ENCODE measurements at regions not wholly inside any gene's neighbourhood (a gene's known extent, or its start where the extent isn't known, plus 50 kb on each side); places are given as distances from the start of the nearest gene placed in this dataset.
"Not testable (repeated sequence)": the region's sequence is repeated elsewhere in the genome, so short reads cannot be mapped to it uniquely, and the experiment has no call there.

DNA sequence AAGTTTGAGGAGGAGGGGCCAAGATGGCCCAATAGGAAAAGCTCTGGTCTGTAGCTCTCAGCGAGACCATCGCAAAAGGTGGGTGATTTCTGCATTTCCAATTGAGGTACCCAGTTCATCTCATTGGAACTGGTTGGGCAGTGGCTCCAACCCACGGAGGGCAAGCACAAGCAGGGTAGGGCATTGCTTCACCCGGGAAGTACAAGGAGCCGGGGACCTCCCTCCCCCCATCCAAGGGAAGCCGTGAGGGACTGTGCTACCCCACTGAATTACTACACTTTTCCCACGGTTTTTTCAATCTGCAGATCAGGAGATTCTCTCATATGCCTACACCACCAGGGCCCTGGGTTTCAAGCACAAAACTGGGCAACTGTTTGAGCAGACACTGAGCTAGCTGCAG, 58.0 kb upstream of the EFCAB3 start:
- DNase-seq (ENCODE audit: low spot score) (no peak), ATAC-seq (ENCODE audit: low FRiP score) (no peak)
- TF ChIP-seq, protein P1, sequence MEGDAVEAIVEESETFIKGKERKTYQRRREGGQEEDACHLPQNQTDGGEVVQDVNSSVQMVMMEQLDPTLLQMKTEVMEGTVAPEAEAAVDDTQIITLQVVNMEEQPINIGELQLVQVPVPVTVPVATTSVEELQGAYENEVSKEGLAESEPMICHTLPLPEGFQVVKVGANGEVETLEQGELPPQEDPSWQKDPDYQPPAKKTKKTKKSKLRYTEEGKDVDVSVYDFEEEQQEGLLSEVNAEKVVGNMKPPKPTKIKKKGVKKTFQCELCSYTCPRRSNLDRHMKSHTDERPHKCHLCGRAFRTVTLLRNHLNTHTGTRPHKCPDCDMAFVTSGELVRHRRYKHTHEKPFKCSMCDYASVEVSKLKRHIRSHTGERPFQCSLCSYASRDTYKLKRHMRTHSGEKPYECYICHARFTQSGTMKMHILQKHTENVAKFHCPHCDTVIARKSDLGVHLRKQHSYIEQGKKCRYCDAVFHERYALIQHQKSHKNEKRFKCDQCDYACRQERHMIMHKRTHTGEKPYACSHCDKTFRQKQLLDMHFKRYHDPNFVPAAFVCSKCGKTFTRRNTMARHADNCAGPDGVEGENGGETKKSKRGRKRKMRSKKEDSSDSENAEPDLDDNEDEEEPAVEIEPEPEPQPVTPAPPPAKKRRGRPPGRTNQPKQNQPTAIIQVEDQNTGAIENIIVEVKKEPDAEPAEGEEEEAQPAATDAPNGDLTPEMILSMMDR (IDR thresholded peaks at IDR 0.05): no peak

DNA sequence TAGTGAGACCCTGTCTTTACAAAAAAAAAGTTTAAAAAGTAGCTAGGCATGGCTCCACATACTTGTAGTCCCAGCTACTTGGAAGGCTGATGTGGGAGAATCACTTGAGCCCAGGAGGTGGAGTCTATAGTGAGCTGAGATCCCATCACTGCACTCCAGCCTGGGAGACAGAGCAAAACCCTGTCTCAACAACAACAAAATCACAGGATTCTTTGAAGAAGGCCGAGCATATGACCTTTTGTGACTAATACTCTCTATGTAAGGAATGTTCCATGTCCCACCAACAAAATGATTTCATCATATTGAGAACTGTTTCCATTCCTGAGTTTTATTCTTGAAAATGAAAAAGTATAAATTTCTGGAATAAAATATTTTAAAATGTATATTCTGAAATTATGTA, 58.9 kb upstream of the EFCAB3 start:
- no peak for DNase-seq (ENCODE audit: low spot score)
- ATAC-seq (ENCODE audit: low FRiP score): no peak
- TF ChIP-seq, protein P1 (IDR thresholded peaks at IDR 0.05): no peak

DNA sequence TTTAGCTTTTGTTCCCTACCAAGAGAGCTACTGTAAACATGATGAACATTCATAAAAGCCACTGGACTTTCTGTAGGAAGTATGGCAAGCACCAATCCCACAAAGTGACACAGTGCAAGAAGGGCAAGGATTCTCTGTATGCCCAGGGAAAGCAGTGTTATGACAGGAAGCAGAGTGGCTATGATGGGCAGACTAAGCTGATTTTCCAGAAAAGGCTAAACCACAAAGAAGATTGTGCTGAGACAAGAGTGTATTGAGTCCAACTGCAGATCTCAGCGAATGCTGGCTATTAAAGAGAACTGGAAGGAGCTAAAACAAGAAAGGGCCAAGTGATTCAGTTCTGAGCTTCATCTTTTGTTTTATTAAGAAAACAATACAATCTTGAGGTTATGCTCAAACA, 60.5 kb upstream of the EFCAB3 start:
- ATAC-seq (ENCODE audit: low FRiP score) (no peak), DNase-seq (ENCODE audit: low spot score) (no peak)
- TF ChIP-seq, protein P1 (IDR thresholded peaks at IDR 0.05): no peak

DNA sequence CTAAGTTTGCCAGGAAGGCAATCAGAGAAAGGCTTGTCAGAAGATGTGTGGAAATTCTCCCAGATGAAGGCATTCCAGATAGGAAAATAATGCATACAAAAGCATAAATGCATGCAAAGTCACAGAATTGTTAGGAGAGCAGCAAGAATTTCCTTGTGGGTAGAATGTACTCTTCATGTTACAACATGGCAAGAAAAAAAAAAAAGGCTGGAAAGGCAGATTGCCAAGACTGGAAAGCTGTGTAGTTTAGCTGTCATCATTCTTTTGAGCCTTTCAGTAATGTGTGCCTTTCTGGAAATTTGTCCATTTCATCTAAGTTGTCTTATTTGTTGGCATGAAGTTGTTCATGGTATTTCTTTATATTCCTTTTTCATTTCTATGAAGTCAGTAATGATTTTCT, 71.0 kb upstream of the EFCAB3 start:
- no peak for ATAC-seq (ENCODE audit: low FRiP score)
- TF ChIP-seq, protein P1 (IDR thresholded peaks at IDR 0.05): no peak
- no peak for DNase-seq (ENCODE audit: low spot score)

DNA sequence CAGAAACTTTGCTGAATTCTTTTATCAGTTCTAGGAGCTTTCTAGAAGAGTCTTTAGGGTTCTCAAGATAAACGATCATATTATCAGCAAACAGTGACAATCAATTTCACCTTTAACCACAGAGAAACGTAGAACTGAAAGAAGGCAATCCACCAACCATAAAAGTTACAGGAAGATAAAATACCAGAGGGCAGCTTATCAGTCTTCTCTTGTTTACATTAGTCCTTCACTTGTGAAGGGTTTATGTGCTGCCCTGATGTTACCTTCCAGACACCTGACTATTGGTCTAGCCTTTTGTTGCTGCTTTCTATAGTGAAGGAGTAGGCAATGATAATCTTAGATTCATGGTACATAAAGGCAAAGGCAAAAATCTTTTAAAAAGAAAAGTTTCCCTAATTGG, 73.2 kb upstream of the EFCAB3 start:
- no peak for ATAC-seq (ENCODE audit: low FRiP score)
- TF ChIP-seq, protein P1 (IDR thresholded peaks at IDR 0.05): no peak
- no peak for DNase-seq (ENCODE audit: low spot score)

DNA sequence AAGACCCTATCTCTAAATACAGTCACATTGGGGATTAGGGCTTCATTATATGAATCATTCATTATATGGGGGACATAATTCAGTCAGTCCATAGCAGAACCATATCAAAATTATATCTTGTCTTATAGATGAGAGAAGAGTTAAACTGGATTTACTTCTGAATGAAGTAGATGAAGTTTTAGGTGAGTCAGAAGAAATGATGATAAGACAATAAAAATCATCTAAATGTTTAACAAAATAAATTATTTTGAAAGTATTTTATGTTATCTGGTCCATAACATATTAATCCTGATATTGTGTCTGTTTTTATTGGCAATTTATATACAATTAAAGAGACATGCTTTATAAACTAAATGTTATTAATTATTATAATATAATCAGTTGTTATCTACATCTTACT, 76.9 kb upstream of the EFCAB3 start:
- TF ChIP-seq, protein P1 (IDR thresholded peaks at IDR 0.05): no peak
- DNase-seq (ENCODE audit: low spot score) (no peak), ATAC-seq (ENCODE audit: low FRiP score) (no peak)

DNA sequence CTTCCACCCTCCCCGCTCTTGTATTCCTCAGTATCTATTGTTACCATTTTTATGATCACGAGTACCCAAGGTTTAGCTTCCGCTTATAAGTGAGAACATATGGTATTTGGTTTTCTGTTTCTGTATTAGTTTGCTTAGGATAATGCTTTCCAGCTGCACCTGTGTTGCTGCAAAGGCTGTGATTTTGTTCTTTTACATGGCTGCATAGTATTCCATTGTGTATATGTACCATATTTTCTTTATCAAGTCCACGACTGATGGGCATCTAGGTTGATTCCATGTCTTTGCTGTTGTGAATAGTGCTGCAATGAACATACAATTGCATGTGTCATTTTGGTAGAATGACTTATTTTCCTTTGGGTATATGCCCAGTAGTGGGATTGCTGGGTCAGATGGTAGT, 79.7 kb upstream of the EFCAB3 start:
- ATAC-seq (ENCODE audit: low FRiP score) (no peak), DNase-seq (ENCODE audit: low spot score) (no peak)
- TF ChIP-seq, protein P1 (IDR thresholded peaks at IDR 0.05): no peak

DNA sequence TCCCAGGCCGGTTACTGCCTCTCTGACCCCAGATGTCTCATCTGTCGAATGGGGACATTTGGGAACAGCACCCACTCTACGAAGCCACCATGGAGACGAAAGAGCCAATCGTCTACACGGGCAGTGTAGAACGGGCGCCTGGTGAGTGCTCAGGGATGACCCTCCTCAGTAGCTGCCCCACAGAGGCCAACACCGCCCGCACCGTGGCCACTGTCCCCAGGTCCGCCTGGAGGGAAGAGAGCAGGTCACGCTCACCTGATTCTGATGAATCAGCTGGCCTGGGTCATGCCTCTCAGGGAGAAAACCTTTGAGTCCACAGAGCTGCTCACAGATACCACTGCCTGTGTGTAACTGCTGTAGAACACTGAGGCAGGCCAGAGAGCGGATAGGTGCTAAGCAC, 105.1 kb upstream of the EFCAB3 start:
- not testable (repeated sequence) for ATAC-seq (ENCODE audit: low FRiP score)

DNA sequence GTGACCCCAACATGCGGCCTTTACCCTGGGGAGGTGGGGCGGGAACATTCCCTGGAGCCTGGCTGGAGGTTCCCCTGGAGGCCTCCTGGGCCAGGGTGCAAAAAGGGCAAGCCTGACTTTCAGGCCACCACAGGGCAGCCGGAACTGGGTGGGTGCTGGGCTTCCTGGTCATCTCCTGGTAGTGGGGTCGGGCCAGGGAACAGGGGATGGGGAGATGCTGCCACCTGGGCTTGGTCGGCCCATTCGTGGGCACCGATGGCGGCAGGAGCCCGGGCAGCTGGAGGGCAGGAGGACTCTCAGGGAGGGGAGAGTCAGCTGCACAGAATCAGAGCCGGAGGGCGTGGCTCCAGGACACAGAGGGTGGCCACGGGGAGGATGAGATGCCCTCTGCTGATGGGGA, 112.0 kb upstream of the EFCAB3 start:
- DNase-seq (ENCODE audit: low spot score); ATAC-seq (ENCODE audit: low FRiP score): not testable (repeated sequence)

More for the DNA sequence above, 105.1 kb upstream of the EFCAB3 start:
- DNase-seq (ENCODE audit: low spot score): not testable (repeated sequence)

DNA sequence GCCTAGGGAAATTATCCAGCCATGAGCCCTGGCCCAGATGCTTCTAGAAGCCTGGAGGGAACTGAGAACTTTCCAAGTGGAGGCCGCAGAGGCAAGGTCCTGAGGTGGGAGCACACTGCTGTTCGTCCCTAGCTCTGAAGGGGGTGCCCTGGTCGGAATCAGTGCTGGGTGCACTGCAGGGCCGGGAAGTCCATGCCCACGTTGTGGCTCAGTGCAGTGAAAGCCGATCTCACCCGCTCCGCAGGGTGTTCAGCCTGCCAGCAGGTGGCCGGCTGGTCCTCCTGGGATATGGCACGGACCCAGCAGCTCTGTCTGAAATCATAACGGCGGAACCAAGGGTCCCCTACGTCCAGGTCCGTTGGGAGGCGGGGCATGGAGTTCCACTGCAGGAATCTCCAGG, 115.4 kb upstream of the EFCAB3 start:
- not testable (repeated sequence) for ATAC-seq (ENCODE audit: low FRiP score)

DNA sequence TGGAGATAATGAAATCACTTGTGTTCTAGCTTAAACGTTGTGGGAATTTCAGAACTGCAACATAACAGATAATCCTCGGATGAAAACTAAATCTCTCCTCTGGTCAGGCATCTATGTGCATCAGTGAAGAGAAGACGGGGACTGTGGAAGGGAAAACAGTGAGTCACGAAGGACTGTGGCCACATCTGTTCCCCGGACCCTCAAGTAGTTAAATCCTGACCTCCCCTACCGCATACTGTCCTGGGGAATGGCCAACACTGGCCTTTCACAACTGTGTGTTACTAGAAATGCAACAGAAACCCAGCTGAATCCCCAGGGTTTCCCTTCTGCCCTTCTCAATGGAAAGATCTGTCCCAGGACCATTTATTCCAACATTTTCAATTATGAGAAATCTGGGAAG, 124.6 kb upstream of the EFCAB3 start:
- not testable (repeated sequence) for ATAC-seq (ENCODE audit: low FRiP score); DNase-seq (ENCODE audit: low spot score)

More for the DNA sequence above, 115.4 kb upstream of the EFCAB3 start:
- DNase-seq (ENCODE audit: low spot score): not testable (repeated sequence)

DNA sequence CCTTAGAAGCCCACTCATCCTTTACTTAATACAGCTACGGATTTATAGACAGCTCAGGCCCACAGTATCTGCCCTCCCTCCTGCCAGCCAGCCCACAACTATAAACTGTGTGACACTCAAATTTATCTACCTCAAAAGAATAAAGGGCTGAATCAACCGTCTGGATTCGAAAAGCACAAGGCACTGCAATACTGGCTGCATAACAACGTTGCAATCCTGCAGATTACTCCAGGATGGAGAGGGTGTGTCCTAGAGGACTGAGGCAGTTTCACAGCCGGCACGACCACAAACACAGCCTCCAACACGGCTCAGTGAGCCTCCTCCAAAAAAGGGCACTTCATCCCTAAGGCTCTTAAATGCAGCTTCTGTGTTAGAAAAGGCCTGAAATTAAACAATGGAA, 138.3 kb upstream of the EFCAB3 start:
- not testable (repeated sequence) for ATAC-seq (ENCODE audit: low FRiP score); DNase-seq (ENCODE audit: low spot score)

Measured in omental fat pad (tissue), 3 donors.